HCT116 (cell line): ENCODE measurements at regions not wholly inside any gene's neighbourhood (a gene's known extent, or its start where the extent isn't known, plus 50 kb on each side); places are given as distances from the start of the nearest gene placed in this dataset.

ENCODE experiments used
- ATAC-seq: fragments of 200-7000 bp; cut with Tn5 transposase; 2 replicates; pipeline ENCODE4 v1.9.1; 2020; ENCODE audit warnings: mild to moderate bottlenecking, moderate library complexity
- BruUV-seq: library from RNA; stranded (reverse); fragments of 400-500 nt; replicated peaks from 2 replicates; lab custom pipeline; 2021; lab: Mats Ljungman, UMichigan
- CTCF ChIA-PET: fragments of 300-600 bp; sonication (Branson Sonifier 250); formaldehyde crosslinking; loops from one replicate; lab custom pipeline; 2021; ENCODE audit warnings: antibody characterized with exemption; lab: Charles Lee
- POLR2A ChIA-PET: fragments of 300-600, 350-600 bp; sonication (Branson Sonifier 250); formaldehyde crosslinking; loops from one replicate; lab custom pipeline; 2021; ENCODE audit warnings: antibody characterized with exemption; lab: Charles Lee
- RAD21 ChIA-PET, 2 experiments: fragments of 300-600 bp; sonication (Branson Sonifier 250); formaldehyde crosslinking; loops; one replicate each; lab custom pipeline; 2023; ENCODE audit warnings: low total read pairs in 2 of 2; ENCODE audit not compliant: uncharacterized antibody in 2 of 2, unreplicated experiment in 2 of 2, low non-redundant PET in 1 of 2; lab: Charles Lee
- DNase-seq: peaks from one replicate; pipeline ENCODE4 v3.0.0-alpha.2; 2010; ENCODE audit warnings: low read depth, low spot score
- H2AFZ ChIP-seq: fragments of 200-600 bp; shearing (Covaris generic), sonication (generic); 2 replicates; pipeline ENCODE4 v1.6.1; 2017; ENCODE audit warnings: low read depth, mixed run types, mixed read lengths, antibody characterized with exemption, low read length; ENCODE audit not compliant: poor library complexity, severe bottlenecking
- H3K27ac ChIP-seq: 2 replicates; pipeline ENCODE4 v1.5.1; 2012; ENCODE audit warnings: low read depth, low read length
- H3K27me3 ChIP-seq: fragments of 200-600 bp; sonication (generic); 2 replicates; pipeline ENCODE4 v1.6.1; 2016; ENCODE audit warnings: mixed run types, low read length, mixed read lengths; ENCODE audit not compliant: insufficient read depth
- H3K36me3 ChIP-seq, 2 experiments: fragments of 200-500 bp in 1 of 2; fragments of 200-600 bp in 1 of 2; sonication (Bioruptor generic) in 1 of 2; sonication (generic) in 1 of 2; 2 replicates each; pipeline versions ENCODE4 v1.5.1 to v1.6.1; 2014 to 2016; ENCODE audit warnings: low read length in 2 of 2, inconsistent platforms in 1 of 2, mixed read lengths in 1 of 2, mixed run types in 1 of 2; ENCODE audit not compliant: insufficient read depth in 2 of 2, control insufficient read depth in 1 of 2
- H3K4me1 ChIP-seq, 2 experiments: fragments of 200-600 bp in 1 of 2; sonication (generic) in 1 of 2; 2 replicates each; pipeline versions ENCODE4 v1.5.1 to v1.6.1; 2012 to 2017; ENCODE audit warnings: low read length in 2 of 2, inconsistent platforms in 1 of 2, mild to moderate bottlenecking in 1 of 2, mixed read lengths in 1 of 2, mixed run types in 1 of 2, moderate library complexity in 1 of 2; ENCODE audit not compliant: insufficient read depth in 2 of 2, control insufficient read depth in 1 of 2
- H3K4me2 ChIP-seq: fragments of 200-600 bp; sonication (generic); 2 replicates; pipeline ENCODE4 v1.6.1; 2017; ENCODE audit warnings: mixed run types, low read length, mixed read lengths
- H3K4me3 ChIP-seq, 2 experiments: fragments of 200-600 bp in 1 of 2; sonication (generic) in 1 of 2; replicated peaks in 1 of 2; 2 replicates each; pipeline ENCODE4 v1.5.1; 2011 to 2016; ENCODE audit warnings: low read length in 2 of 2, control low read depth in 1 of 2, low read depth in 1 of 2, mild to moderate bottlenecking in 1 of 2, mixed read lengths in 1 of 2, mixed run types in 1 of 2
- H3K79me2 ChIP-seq: fragments of 200-600 bp; sonication (generic); 2 replicates; pipeline ENCODE4 v1.6.1; 2017; ENCODE audit warnings: mild to moderate bottlenecking, mixed run types, low read length, moderate library complexity, mixed read lengths; ENCODE audit not compliant: insufficient read depth
- H3K9ac ChIP-seq: fragments of 200-600 bp; sonication (generic); 2 replicates; pipeline ENCODE4 v1.6.1; 2016; ENCODE audit warnings: low read length, mixed read lengths
- H3K9me2 ChIP-seq: fragments of 200-600 bp; sonication (generic), shearing (Covaris generic); 2 replicates; pipeline ENCODE4 v1.6.1; 2017; ENCODE audit warnings: mixed run types, mild to moderate bottlenecking, moderate library complexity; ENCODE audit not compliant: insufficient read depth
- H3K9me3 ChIP-seq, 2 experiments: fragments of 200-500 bp in 1 of 2; fragments of 200-600 bp in 1 of 2; sonication (Bioruptor generic) in 1 of 2; sonication (generic) in 1 of 2; 2 replicates each; pipeline ENCODE4 v1.6.1; 2014 to 2017; ENCODE audit warnings: low read length in 2 of 2, mixed read lengths in 2 of 2, inconsistent platforms in 1 of 2, low read depth in 1 of 2, mild to moderate bottlenecking in 1 of 2, mixed run types in 1 of 2, moderate library complexity in 1 of 2; ENCODE audit not compliant: control insufficient read depth in 1 of 2, insufficient read depth in 1 of 2
- H4K20me1 ChIP-seq: fragments of 200-600 bp; sonication (generic), shearing (Covaris generic); 2 replicates; pipeline ENCODE4 v1.6.1; 2017; ENCODE audit warnings: mixed run types, mild to moderate bottlenecking, moderate library complexity; ENCODE audit not compliant: insufficient read depth
- CEBPB ChIP-seq: IDR thresholded peaks from 2 replicates; pipeline ENCODE4 v1.6.1; 2012; ENCODE audit warnings: low read depth
- EGR1 ChIP-seq: IDR thresholded peaks from 2 replicates; pipeline ENCODE4 v1.6.1; 2012; ENCODE audit warnings: low read depth
- ELF1 ChIP-seq: IDR thresholded peaks from 2 replicates; pipeline ENCODE4 v1.6.1; 2012; ENCODE audit warnings: low read depth, borderline replicate concordance
- EZH2 ChIP-seq: fragments of 200-600 bp; sonication (generic); IDR thresholded peaks from 2 replicates; pipeline ENCODE4 v1.6.1; 2017; ENCODE audit warnings: antibody characterized with exemption, mixed run types
- EZH2phosphoT487 ChIP-seq: fragments of 200-600 bp; IDR thresholded peaks from 2 replicates; pipeline ENCODE4 v1.6.1; 2018; ENCODE audit warnings: antibody characterized with exemption, borderline replicate concordance
- FOSL1 ChIP-seq: IDR thresholded peaks from 2 replicates; pipeline ENCODE4 v1.6.1; 2012; ENCODE audit warnings: low read depth
- JUND ChIP-seq: IDR thresholded peaks from 2 replicates; pipeline ENCODE4 v1.6.1; 2012
- RAD21 ChIP-seq: IDR thresholded peaks from 2 replicates; pipeline ENCODE4 v1.6.1; 2012; ENCODE audit warnings: low read depth, mild to moderate bottlenecking
- SIN3A ChIP-seq: IDR thresholded peaks from 2 replicates; pipeline ENCODE4 v1.6.1; 2012; ENCODE audit warnings: low read depth
- SP1 ChIP-seq: IDR thresholded peaks from 2 replicates; pipeline ENCODE4 v1.6.1; 2012; ENCODE audit warnings: low read depth
- SRF ChIP-seq: IDR thresholded peaks from 2 replicates; pipeline ENCODE4 v1.6.1; 2012; ENCODE audit warnings: low read depth
- ZNF274 ChIP-seq: fragments of 200-500 bp; sonication (Bioruptor generic); IDR thresholded peaks from 2 replicates; pipeline ENCODE4 v1.6.1; 2014; ENCODE audit warnings: mild to moderate bottlenecking, low read depth, low read length, inconsistent platforms
- intact Hi-C: fragments of 100-400 bp; cut with micrococcal nuclease; formaldehyde crosslinking; loops from 2 replicates; pipeline ENCODE4 v1.10.0; 2022
- TF ChIP-seq, protein P1 (sequence below): IDR thresholded peaks from 2 replicates; pipeline ENCODE4 v1.6.1; 2012; ENCODE audit warnings: low read depth
- TF ChIP-seq, protein P2 (sequence below), 3 experiments: fragments of 200-600 bp in 1 of 3; sonication (generic) in 1 of 3; IDR thresholded peaks in 2 of 3; conservative IDR thresholded peaks in 1 of 3; 2 replicates each; pipeline ENCODE4 v1.5.1; 2012 to 2017; ENCODE audit warnings: low read depth in 2 of 3, low read length in 2 of 3, antibody characterized with exemption in 1 of 3, borderline replicate concordance in 1 of 3, control low read depth in 1 of 3, mild to moderate bottlenecking in 1 of 3, mixed read lengths in 1 of 3, mixed run types in 1 of 3, moderate library complexity in 1 of 3; ENCODE audit not compliant: insufficient read depth in 1 of 3
- TF ChIP-seq, protein P3 (sequence below): IDR thresholded peaks from 2 replicates; pipeline ENCODE4 v1.6.1; 2012

DNA sequence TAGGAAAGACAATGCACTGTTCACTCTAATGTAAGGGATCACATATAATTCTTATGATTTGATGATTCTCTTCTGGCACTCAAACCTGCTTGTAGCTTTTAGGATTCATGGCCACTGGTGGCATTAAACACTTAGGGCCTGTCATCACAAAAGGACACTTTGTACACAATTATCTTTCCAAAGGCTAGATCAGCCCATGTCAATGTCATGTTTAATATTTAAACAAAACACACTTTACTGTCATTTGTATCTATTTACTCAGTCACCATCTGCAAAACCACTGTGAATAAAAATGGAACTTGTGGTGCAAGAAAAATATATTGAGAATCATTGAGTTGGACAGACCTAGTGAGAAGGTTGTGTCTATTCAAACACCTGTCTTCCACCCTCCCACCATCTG is 83.6 kb upstream of the TTC29 start:
- Histone ChIP-seq H3K9me2 (no peaks in the 10 kb centered on the region), H3K9ac (no peak overlapping the region), H3K9me3 (no peaks in the 10 kb centered on the region), H3K27me3 (peaks cover 3% of the 10 kb centered on the region), H3K36me3 (no peaks in the 10 kb centered on the region), H3K4me2 (no peak overlapping the region), H3K27ac (no peak overlapping the region), H2AFZ (no peak overlapping the region), H3K4me1 (no peaks in the 10 kb centered on the region), H3K79me2 (no peaks in the 10 kb centered on the region), H3K4me3 (no peak overlapping the region), H4K20me1 (no peaks in the 10 kb centered on the region)
- intact Hi-C loops, result no loop called here
- ChIA-PET CTCF (no interaction called here), POLR2A (no interaction called here), RAD21 (no interaction called here)
- DNase-seq, result no peak
- no peak for TF ChIP-seq ZNF274
- no peak for TF ChIP-seq ELF1
- TF ChIP-seq, protein P1, sequence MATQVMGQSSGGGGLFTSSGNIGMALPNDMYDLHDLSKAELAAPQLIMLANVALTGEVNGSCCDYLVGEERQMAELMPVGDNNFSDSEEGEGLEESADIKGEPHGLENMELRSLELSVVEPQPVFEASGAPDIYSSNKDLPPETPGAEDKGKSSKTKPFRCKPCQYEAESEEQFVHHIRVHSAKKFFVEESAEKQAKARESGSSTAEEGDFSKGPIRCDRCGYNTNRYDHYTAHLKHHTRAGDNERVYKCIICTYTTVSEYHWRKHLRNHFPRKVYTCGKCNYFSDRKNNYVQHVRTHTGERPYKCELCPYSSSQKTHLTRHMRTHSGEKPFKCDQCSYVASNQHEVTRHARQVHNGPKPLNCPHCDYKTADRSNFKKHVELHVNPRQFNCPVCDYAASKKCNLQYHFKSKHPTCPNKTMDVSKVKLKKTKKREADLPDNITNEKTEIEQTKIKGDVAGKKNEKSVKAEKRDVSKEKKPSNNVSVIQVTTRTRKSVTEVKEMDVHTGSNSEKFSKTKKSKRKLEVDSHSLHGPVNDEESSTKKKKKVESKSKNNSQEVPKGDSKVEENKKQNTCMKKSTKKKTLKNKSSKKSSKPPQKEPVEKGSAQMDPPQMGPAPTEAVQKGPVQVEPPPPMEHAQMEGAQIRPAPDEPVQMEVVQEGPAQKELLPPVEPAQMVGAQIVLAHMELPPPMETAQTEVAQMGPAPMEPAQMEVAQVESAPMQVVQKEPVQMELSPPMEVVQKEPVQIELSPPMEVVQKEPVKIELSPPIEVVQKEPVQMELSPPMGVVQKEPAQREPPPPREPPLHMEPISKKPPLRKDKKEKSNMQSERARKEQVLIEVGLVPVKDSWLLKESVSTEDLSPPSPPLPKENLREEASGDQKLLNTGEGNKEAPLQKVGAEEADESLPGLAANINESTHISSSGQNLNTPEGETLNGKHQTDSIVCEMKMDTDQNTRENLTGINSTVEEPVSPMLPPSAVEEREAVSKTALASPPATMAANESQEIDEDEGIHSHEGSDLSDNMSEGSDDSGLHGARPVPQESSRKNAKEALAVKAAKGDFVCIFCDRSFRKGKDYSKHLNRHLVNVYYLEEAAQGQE, result no peak
- TF ChIP-seq EGR1, result no peak
- no peak for TF ChIP-seq EZH2phosphoT487
- TF ChIP-seq SP1, result no peak
- TF ChIP-seq, protein P2, sequence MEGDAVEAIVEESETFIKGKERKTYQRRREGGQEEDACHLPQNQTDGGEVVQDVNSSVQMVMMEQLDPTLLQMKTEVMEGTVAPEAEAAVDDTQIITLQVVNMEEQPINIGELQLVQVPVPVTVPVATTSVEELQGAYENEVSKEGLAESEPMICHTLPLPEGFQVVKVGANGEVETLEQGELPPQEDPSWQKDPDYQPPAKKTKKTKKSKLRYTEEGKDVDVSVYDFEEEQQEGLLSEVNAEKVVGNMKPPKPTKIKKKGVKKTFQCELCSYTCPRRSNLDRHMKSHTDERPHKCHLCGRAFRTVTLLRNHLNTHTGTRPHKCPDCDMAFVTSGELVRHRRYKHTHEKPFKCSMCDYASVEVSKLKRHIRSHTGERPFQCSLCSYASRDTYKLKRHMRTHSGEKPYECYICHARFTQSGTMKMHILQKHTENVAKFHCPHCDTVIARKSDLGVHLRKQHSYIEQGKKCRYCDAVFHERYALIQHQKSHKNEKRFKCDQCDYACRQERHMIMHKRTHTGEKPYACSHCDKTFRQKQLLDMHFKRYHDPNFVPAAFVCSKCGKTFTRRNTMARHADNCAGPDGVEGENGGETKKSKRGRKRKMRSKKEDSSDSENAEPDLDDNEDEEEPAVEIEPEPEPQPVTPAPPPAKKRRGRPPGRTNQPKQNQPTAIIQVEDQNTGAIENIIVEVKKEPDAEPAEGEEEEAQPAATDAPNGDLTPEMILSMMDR (IDR thresholded peaks at IDR 0.05 in 2 of 3, conservative IDR thresholded peaks at IDR 0.05 in 1 of 3; ENCODE audit: borderline replicate concordance in 1 of 3, insufficient read depth in 1 of 3, low read depth in 2 of 3, low read length in 2 of 3), result no peak
- TF ChIP-seq FOSL1, result no peak
- no peak for TF ChIP-seq EZH2
- no peak for TF ChIP-seq CEBPB
- TF ChIP-seq SIN3A, result no peak
- no peak for TF ChIP-seq RAD21
- TF ChIP-seq SRF, result no peak
- TF ChIP-seq, protein P3, sequence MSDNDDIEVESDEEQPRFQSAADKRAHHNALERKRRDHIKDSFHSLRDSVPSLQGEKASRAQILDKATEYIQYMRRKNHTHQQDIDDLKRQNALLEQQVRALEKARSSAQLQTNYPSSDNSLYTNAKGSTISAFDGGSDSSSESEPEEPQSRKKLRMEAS, result no peak
- TF ChIP-seq JUND, result no peak
- no TSS peak for BruUV-seq
- no peak for ATAC-seq
